ENCODE measurements at regions not wholly inside any gene's neighbourhood (a gene's known extent, or its start where the extent isn't known, plus 50 kb on each side); places are given as distances from the start of the nearest gene placed in this dataset.

GRCh38 chr9:117951127-117951526, 246.9 kb downstream of the TLR4 start:
- Histone ChIP-seq H3K4me3 (no peak overlapping the region), H3K9me3 (no peaks in the 10 kb centered on the region), H3K27me3 (ENCODE audit: insufficient read depth in 3 of 3, low read length in 2 of 3) (no peaks in the 10 kb centered on the region), H3K27ac (no peak overlapping the region), H3K36me3 (ENCODE audit: insufficient read depth in 1 of 2, low read depth in 1 of 2) (no peaks in the 10 kb centered on the region), H3K4me1 (no peaks in the 10 kb centered on the region)
- TF ChIP-seq CTCF (IDR thresholded peaks at IDR 0.05), result no peak
- ATAC-seq (no peak), DNase-seq (no peak)
- intact Hi-C loops (cut with DNase I), result no loop called here
- WGBS, 3 donors, result 79 to 82% (median 82%) methylated on average over 7 of the region's 7 CpGs

- Histone ChIP-seq H3K27ac (no peak overlapping the region), H3K4me3 (no peak overlapping the region), H3K36me3 (ENCODE audit: insufficient read depth in 1 of 2, low read depth in 1 of 2) (no peaks in the 10 kb centered on the region), H3K9me3 (no peaks in the 10 kb centered on the region), H3K27me3 (ENCODE audit: insufficient read depth in 3 of 3, low read length in 2 of 3) (no peaks in the 10 kb centered on the region), H3K4me1 (no peaks in the 10 kb centered on the region)
- WGBS, 3 donors, result 38 to 42% (median 41%) methylated on average over 2 of the region's 2 CpGs
- no peak for TF ChIP-seq CTCF (IDR thresholded peaks at IDR 0.05)
- intact Hi-C loops (cut with DNase I), result no loop called here
- ATAC-seq, result no peak
- no peak for DNase-seq
These were observed 248.4 kb downstream of the TLR4 start for GRCh38 chr9:117952581-117952980.

GRCh38 chr9:117957267-117957666, 253.1 kb downstream of the TLR4 start:
- WGBS, 3 donors, result 42 to 52% (median 48%) methylated on average over 2 of the region's 2 CpGs
- DNase-seq, result no peak
- ATAC-seq, result no peak
- H3K27ac ChIP-seq, result no peak overlapping the region
- no peaks in the 10 kb centered on the region for H3K9me3 ChIP-seq
- H3K36me3 ChIP-seq (ENCODE audit: insufficient read depth in 1 of 2, low read depth in 1 of 2), result no peaks in the 10 kb centered on the region
- no peak overlapping the region for H3K4me3 ChIP-seq
- intact Hi-C loops (cut with DNase I), result no loop called here
- H3K27me3 ChIP-seq (ENCODE audit: insufficient read depth in 3 of 3, low read length in 2 of 3), result no peaks in the 10 kb centered on the region
- no peaks in the 10 kb centered on the region for H3K4me1 ChIP-seq
- no peak for TF ChIP-seq CTCF (IDR thresholded peaks at IDR 0.05)

GRCh38 chr9:117958726-117959125, 254.5 kb downstream of the TLR4 start:
- DNase-seq, result no peak

More at GRCh38 chr9:117958726-117959125, 254.5 kb downstream of the TLR4 start:
- H3K27me3 ChIP-seq (ENCODE audit: insufficient read depth in 3 of 3, low read length in 2 of 3), result no peaks in the 10 kb centered on the region
- no peaks in the 10 kb centered on the region for H3K36me3 ChIP-seq (ENCODE audit: insufficient read depth in 1 of 2, low read depth in 1 of 2)
- H3K27ac ChIP-seq, result no peak overlapping the region
- intact Hi-C loops (cut with DNase I), result no loop called here
- WGBS, 3 donors, result 86 to 96% (median 93%) methylated on average over 2 of the region's 2 CpGs
- no peak for ATAC-seq
- no peaks in the 10 kb centered on the region for H3K9me3 ChIP-seq
- TF ChIP-seq CTCF (IDR thresholded peaks at IDR 0.05), result no peak
- no peak overlapping the region for H3K4me3 ChIP-seq
- H3K4me1 ChIP-seq, result no peaks in the 10 kb centered on the region

Data from psoas muscle (tissue), 7 donors.